ENCODE measurements at regions not wholly inside any gene's neighbourhood (a gene's known extent, or its start where the extent isn't known, plus 50 kb on each side); places are given as distances from the start of the nearest gene placed in this dataset.

GRCh38 chr2:19021100-19021476, 337.3 kb downstream of the OSR1 start (continued):
- no peak for TF ChIP-seq TBL1XR1 (IDR thresholded peaks at IDR 0.05; ENCODE audit: borderline replicate concordance, low read length, partially characterized antibody)
- TF ChIP-seq, protein P1, sequence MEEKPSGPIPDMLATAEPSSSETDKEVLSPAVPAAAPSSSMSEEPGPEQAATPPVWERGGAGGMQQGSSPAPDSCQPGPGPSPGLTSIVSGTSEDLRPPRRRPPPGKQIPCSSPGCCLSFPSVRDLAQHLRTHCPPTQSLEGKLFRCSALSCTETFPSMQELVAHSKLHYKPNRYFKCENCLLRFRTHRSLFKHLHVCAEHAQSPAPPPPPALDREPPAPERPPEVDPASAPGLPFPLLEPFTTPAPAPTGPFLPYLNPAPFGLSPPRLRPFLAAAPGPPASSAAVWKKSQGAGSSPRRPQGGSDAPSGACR (CRISPR knock-in tag; IDR thresholded peaks at IDR 0.05), result no peak
- TF ChIP-seq FOSL2 (CRISPR knock-in tag; IDR thresholded peaks at IDR 0.05), result peak; percentile 87
- TF ChIP-seq NRL (CRISPR knock-in tag; IDR thresholded peaks at IDR 0.05; ENCODE audit: borderline replicate concordance), result no peak
- 0 out of 2 replicates have a peak, but pooled peaks have one; percentile 31 for TF ChIP-seq PHF21A (CRISPR knock-in tag; IDR thresholded peaks at IDR 0.05)
- TF ChIP-seq MED13 (CRISPR knock-in tag; IDR thresholded peaks at IDR 0.05), result no peak
- TF ChIP-seq ZHX1 (CRISPR knock-in tag; IDR thresholded peaks at IDR 0.05; ENCODE audit: low read depth), result 0 out of 2 replicates have a peak, but pooled peaks have one; percentile 25
- TF ChIP-seq ARID5B (CRISPR knock-in tag; IDR thresholded peaks at IDR 0.05), result 0 out of 2 replicates have a peak, but pooled peaks have one; percentile 26
- TF ChIP-seq ZMAT5 (CRISPR knock-in tag; IDR thresholded peaks at IDR 0.05; ENCODE audit: borderline replicate concordance, low read depth), result no peak
- 0 out of 2 replicates have a peak, but pooled peaks have one; percentile 8 for TF ChIP-seq KDM4B (CRISPR knock-in tag; IDR thresholded peaks at IDR 0.05)
- TF ChIP-seq ZFX (CRISPR knock-in tag; IDR thresholded peaks at IDR 0.05; ENCODE audit: low read depth), result peak; percentile 48
- peak; percentile 89 for TF ChIP-seq ZBTB21 (CRISPR knock-in tag; IDR thresholded peaks at IDR 0.05)
- TF ChIP-seq GATAD1 (CRISPR knock-in tag; IDR thresholded peaks at IDR 0.05), result 0 out of 2 replicates have a peak, but pooled peaks have one; percentile 3
- peak; percentile 31; the same call in 1 of the 2 replicates for TF ChIP-seq KDM6A (CRISPR knock-in tag; IDR thresholded peaks at IDR 0.05; ENCODE audit: low read depth)
- no peak for TF ChIP-seq CREB1 (IDR thresholded peaks at IDR 0.05)
- peak; percentile 68 for TF ChIP-seq CREB1 (CRISPR knock-in tag; IDR thresholded peaks at IDR 0.05)
- no peak for TF ChIP-seq ZNF44 (CRISPR knock-in tag; IDR thresholded peaks at IDR 0.05)
- peak; percentile 60 for TF ChIP-seq BCL6 (CRISPR knock-in tag; IDR thresholded peaks at IDR 0.05)
- peak; percentile 40 for TF ChIP-seq SAP130 (CRISPR knock-in tag; IDR thresholded peaks at IDR 0.05; ENCODE audit: low read depth)
- TF ChIP-seq BRD4 (CRISPR knock-in tag; IDR thresholded peaks at IDR 0.05), result no peak
- TF ChIP-seq HOXA3 (CRISPR knock-in tag; IDR thresholded peaks at IDR 0.05), result 0 out of 2 replicates have a peak, but pooled peaks have one; percentile 34
- TF ChIP-seq ZNF792 (CRISPR knock-in tag; IDR thresholded peaks at IDR 0.05), result 0 out of 2 replicates have a peak, but pooled peaks have one; percentile 20
- TF ChIP-seq FOXA1 (IDR thresholded peaks at IDR 0.05), result no peak
- peak; percentile 48 for TF ChIP-seq FOXA1 (CRISPR knock-in tag; IDR thresholded peaks at IDR 0.05)
